ENCODE measurements at regions not wholly inside any gene's neighbourhood (a gene's known extent, or its start where the extent isn't known, plus 50 kb on each side); places are given as distances from the start of the nearest gene placed in this dataset.

DNA sequence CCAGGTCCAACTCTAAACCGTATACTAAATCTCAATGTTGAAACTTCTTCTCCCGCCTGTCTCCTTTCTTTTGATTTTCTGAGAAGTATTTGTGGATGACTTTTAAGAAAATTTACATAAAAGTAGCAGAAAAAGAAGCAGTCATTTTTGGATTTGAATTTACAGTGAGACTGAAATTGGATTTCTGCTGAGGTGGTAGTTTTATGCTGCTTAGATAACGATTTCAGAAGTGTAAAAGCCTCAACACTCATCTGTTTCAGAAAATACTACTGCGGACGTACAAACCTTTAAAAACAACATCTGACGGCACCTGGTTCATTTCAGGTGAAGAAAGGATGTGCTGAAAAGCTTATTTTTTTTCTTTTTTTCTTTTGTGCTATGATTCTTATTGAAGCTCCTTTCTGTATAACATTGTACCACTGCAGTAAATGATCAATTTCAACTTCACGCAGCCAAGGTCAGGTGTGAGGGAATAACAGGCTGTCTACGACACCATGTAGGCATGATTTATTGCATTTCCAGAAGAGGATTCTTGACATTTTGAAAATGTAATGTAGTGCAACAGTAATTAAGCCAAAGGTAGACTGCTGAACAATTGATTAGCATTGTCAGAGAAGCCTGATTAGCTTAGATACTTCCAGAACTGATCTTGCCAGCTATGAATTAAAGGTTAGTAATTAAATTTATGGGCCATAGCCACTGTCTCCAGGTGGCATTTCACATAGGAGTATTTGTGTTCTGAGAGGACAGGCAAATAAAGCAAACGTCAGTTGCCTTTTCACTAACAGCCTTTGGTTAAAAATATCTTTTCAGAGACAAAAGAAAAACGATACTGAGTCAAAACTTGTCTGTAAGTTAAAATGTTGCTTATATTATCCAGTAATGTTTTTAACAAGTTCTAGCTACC lies 134.6 kb upstream of the KBTBD8 start:
- TF ChIP-seq CTCF (IDR thresholded peaks at IDR 0.05) (no peak), POLR2AphosphoS5 (IDR thresholded peaks at IDR 0.05; ENCODE audit: insufficient read depth in 1 of 2, low read depth in 1 of 2) (no peak), POLR2A (IDR thresholded peaks at IDR 0.05) (no peak)
